ENCODE measurements at regions not wholly inside any gene's neighbourhood (a gene's known extent, or its start where the extent isn't known, plus 50 kb on each side); places are given as distances from the start of the nearest gene placed in this dataset.

DNA sequence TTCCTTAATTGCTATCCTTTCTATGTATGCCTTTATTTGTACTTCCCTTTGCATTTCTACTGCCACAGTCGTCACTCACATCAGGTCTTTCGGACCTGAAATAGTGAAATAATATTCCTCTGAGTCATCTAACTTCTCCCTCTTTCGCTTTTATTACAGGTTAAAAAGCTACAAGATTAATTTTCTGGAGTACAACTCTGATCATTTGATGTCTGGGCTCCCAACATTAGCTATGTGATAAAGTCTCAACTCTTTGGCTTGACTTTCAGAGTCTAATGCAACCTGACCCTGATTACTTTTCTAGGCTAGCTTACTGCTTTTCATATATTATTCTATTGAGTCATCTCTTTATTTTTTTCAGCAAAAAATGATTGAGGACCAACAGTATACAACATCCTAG lies 638.8 kb upstream of the WWC1 start:
- no peaks in the 10 kb centered on the region for H3K27me3 Mint-ChIP-seq (ENCODE audit: low read depth in 3 of 3)
- H3K36me3 Mint-ChIP-seq = no peaks in the 10 kb centered on the region
- DNase-seq = no peak
- H3K27ac Mint-ChIP-seq = no peak overlapping the region
- H3K4me3 Mint-ChIP-seq = no peak overlapping the region
- H3K9me3 Mint-ChIP-seq = peaks cover 0 to 10% (median under 1%) of the 10 kb centered on the region in 6 donors
- H3K4me1 Mint-ChIP-seq = no peaks in the 10 kb centered on the region

DNA sequence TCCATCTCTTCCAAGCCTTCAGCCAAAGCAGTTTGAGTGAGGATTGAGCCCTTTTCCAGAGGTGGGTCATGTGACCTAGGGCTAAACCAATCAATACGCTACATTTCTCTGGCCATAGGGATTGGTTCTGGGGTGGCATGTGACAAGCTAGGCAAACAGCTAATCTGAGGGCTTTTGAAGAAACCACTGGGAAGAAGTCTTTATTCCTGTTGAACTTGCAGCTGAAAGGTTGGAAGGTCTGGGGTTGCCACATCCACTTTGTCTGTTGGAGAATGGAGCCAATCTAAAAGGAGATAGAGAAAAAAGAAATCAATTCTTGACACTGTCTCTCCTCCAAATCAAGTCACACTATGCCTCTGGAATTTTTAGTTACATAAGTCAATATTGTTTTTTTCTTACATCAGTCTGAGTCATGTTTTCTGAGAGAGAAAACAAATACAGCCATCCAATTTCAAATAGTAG lies 637.8 kb upstream of the WWC1 start:
- H3K4me1 Mint-ChIP-seq = no peaks in the 10 kb centered on the region
- no peak overlapping the region for H3K4me3 Mint-ChIP-seq
- H3K27me3 Mint-ChIP-seq (ENCODE audit: low read depth in 3 of 3) = no peaks in the 10 kb centered on the region
- no peak overlapping the region for H3K27ac Mint-ChIP-seq
- DNase-seq = no peak
- no peaks in the 10 kb centered on the region for H3K36me3 Mint-ChIP-seq
- peaks cover 0 to 10% (median under 1%) of the 10 kb centered on the region in 6 donors for H3K9me3 Mint-ChIP-seq

DNA sequence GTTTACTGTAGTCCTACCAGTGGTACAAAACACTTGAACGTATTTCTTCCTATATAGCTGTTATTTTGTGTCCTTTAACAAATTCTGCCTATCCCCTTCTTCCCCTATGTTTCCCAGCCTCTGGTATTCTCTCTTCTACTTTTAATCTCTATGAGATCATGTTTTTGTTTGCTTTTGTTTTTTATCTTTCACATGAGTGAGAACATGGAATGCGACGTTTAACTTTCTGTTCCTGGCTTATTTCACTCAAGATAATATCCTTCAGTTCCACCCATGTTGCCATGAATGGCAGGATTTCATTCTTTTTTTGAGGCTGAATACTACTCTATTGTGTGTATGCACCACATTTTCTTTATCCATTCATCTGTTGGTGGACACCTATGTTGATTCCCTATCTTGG lies 634.4 kb upstream of the WWC1 start:
- no peak overlapping the region for H3K4me3 Mint-ChIP-seq
- H3K9me3 Mint-ChIP-seq = peaks cover 0 to 6% (median 0%) of the 10 kb centered on the region in 6 donors
- H3K27me3 Mint-ChIP-seq (ENCODE audit: low read depth in 3 of 3) = no peaks in the 10 kb centered on the region
- H3K36me3 Mint-ChIP-seq = no peaks in the 10 kb centered on the region
- no peak for DNase-seq
- H3K27ac Mint-ChIP-seq = no peak overlapping the region
- H3K4me1 Mint-ChIP-seq = no peaks in the 10 kb centered on the region

GRCh38 chr5:167658889-167659288 lies 632.6 kb upstream of the WWC1 start:
- Mint-ChIP-seq H3K27ac (no peak overlapping the region), H3K4me1 (no peaks in the 10 kb centered on the region), H3K4me3 (no peak overlapping the region), H3K36me3 (no peaks in the 10 kb centered on the region), H3K9me3 (peaks cover 0 to 2% (median 0%) of the 10 kb centered on the region in 6 donors), H3K27me3 (ENCODE audit: low read depth in 3 of 3) (no peaks in the 10 kb centered on the region)
- no peak for DNase-seq

- no peaks in the 10 kb centered on the region for H3K4me1 Mint-ChIP-seq
- DNase-seq = no peak
- H3K36me3 Mint-ChIP-seq = no peaks in the 10 kb centered on the region
- H3K4me3 Mint-ChIP-seq = no peak overlapping the region
- peaks cover 0 to 3% (median 0%) of the 10 kb centered on the region in 6 donors for H3K9me3 Mint-ChIP-seq
- H3K27ac Mint-ChIP-seq = no peak overlapping the region
- H3K27me3 Mint-ChIP-seq (ENCODE audit: low read depth in 3 of 3) = no peaks in the 10 kb centered on the region
Observed at GRCh38 chr5:167661605-167662004, 629.8 kb upstream of the WWC1 start.

DNA sequence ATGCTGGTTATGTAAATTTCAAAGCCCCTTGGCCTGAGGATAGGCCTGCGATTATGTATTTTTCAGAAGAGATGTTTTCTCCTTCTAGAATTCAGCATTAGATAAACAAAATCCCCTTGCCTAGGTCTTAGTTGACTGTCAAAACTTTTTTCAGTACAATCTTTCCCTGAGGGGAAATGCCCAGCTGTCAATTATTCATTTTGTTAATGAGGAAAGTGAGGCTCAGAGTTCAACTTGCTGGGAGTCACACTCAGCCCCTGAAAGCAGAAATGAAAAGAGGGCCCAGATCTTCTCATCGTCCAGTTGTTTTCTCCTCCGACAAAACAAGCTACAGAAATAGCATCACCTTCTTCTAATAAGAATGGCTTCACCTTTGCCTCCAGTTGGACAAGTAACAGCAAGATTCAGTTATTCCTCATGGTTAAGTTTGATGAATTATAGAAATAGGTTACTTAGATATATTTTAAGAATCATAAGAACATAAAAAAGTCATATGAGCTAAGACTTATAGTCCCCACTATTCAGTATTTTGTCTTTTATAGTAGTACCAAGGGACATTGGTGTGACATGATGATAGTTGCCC lies 627.1 kb upstream of the WWC1 start:
- no peaks in the 10 kb centered on the region for H3K36me3 Mint-ChIP-seq
- H3K4me1 Mint-ChIP-seq = no peaks in the 10 kb centered on the region
- H3K27me3 Mint-ChIP-seq (ENCODE audit: low read depth in 3 of 3) = no peaks in the 10 kb centered on the region
- H3K27ac Mint-ChIP-seq = no peak overlapping the region
- H3K4me3 Mint-ChIP-seq = no peak overlapping the region
- DNase-seq = no peak
- H3K9me3 Mint-ChIP-seq = peaks cover 0 to 3% (median 0%) of the 10 kb centered on the region in 6 donors

DNA sequence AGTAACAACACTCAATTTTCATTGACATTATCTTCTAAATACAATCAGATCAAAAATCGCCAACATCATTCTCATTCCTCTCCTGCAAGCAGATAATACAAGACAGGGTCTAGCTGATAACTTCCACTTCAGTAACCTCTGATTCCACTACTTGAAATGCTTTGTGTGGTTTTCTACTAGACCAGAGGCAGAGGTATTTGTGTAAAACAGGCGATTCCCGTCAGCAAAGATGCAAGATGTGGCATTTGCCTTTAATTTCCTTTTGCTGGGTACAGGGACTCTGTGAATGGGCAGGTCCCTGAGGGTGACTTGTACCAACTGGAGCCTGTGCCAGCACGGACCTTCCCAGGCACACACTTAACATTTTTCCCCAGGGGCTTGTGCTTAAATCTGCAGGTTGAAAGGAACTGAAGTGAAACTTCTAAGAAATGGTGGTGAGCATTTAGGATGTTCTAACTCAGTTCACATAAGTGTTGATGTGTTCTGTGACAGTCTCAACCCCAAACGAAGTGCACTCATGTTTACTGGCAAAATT lies 625.5 kb upstream of the WWC1 start:
- no peak overlapping the region for H3K4me3 Mint-ChIP-seq
- no peaks in the 10 kb centered on the region for H3K36me3 Mint-ChIP-seq
- no peaks in the 10 kb centered on the region for H3K27me3 Mint-ChIP-seq (ENCODE audit: low read depth in 3 of 3)
- no peak for DNase-seq
- H3K4me1 Mint-ChIP-seq = no peaks in the 10 kb centered on the region
- H3K27ac Mint-ChIP-seq = no peak overlapping the region
- peaks cover 0 to 3% (median 0%) of the 10 kb centered on the region in 6 donors for H3K9me3 Mint-ChIP-seq

DNA sequence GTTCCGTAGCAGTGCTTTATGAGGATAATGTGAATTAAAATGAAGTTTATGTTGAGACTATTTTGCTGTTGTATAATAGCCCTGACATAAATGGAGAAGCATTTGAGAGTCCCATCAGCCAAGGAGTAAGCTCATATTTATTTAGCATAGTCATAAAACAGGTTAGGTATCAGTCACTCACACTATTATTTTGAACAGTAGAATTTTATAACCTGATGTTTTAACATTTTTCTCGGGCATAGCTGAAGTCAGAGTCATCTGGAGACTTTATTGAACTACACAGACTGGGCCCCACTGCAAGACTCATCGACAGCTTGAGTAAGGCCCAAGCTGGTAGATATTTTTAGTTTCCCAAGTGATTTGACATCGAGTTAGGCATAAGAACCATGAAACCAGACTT lies 620.3 kb upstream of the WWC1 start:
- Mint-ChIP-seq H3K4me1 (no peaks in the 10 kb centered on the region), H3K4me3 (no peak overlapping the region), H3K36me3 (no peaks in the 10 kb centered on the region), H3K27ac (no peak overlapping the region), H3K27me3 (ENCODE audit: low read depth in 3 of 3) (no peaks in the 10 kb centered on the region), H3K9me3 (peaks cover 0 to 6% (median under 1%) of the 10 kb centered on the region in 6 donors)
- no peak for DNase-seq

- H3K36me3 Mint-ChIP-seq = no peaks in the 10 kb centered on the region
- no peak overlapping the region for H3K4me3 Mint-ChIP-seq
- H3K27me3 Mint-ChIP-seq (ENCODE audit: low read depth in 3 of 3) = peaks cover 0 to 2% (median 0%) of the 10 kb centered on the region in 3 donors
- no peaks in the 10 kb centered on the region for H3K4me1 Mint-ChIP-seq
- peaks cover 0 to 10% (median 3%) of the 10 kb centered on the region in 6 donors for H3K9me3 Mint-ChIP-seq
- no peak overlapping the region for H3K27ac Mint-ChIP-seq
- no peak for DNase-seq
Observed at GRCh38 chr5:167673942-167674341, 617.5 kb upstream of the WWC1 start.

- H3K36me3 Mint-ChIP-seq = no peaks in the 10 kb centered on the region
Observed at GRCh38 chr5:167678481-167678880, 613.0 kb upstream of the WWC1 start.

DNA sequence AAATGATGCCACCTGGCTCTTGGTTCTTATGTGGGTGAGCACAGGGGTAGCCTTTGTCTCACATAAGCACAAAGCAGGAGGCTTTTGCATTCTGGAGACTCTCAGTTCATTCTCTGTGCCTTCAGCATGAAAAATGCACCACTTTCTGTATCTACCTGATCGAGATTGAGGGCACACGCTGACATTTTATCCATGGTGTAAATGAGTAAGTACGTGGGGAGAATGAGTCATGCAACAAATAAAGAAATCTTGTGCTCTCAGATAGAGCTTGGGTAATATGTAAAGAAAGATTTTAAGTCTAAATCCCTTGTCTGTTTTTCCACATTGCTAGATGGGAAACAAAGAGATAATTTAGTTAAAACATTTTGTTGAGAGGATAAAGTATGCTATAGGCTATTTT lies 607.2 kb upstream of the WWC1 start:
- H3K36me3 Mint-ChIP-seq = no peaks in the 10 kb centered on the region
- H3K27me3 Mint-ChIP-seq (ENCODE audit: low read depth in 3 of 3) = peaks cover 0 to 3% (median 0%) of the 10 kb centered on the region in 3 donors
- H3K4me1 Mint-ChIP-seq = no peaks in the 10 kb centered on the region
- H3K9me3 Mint-ChIP-seq = peaks cover 0 to 10% (median 5%) of the 10 kb centered on the region in 6 donors
- H3K4me3 Mint-ChIP-seq = no peak overlapping the region
- DNase-seq = no peak
- H3K27ac Mint-ChIP-seq = no peak overlapping the region

More at GRCh38 chr5:167678481-167678880, 613.0 kb upstream of the WWC1 start:
- H3K4me3 Mint-ChIP-seq = no peak overlapping the region
- H3K9me3 Mint-ChIP-seq = peaks cover 0 to 10% (median 4%) of the 10 kb centered on the region in 6 donors
- no peak overlapping the region for H3K27ac Mint-ChIP-seq
- no peak for DNase-seq
- peaks cover 0 to 2% (median 0%) of the 10 kb centered on the region in 3 donors for H3K27me3 Mint-ChIP-seq (ENCODE audit: low read depth in 3 of 3)
- no peaks in the 10 kb centered on the region for H3K4me1 Mint-ChIP-seq

GRCh38 chr5:167688341-167689130 lies 602.9 kb upstream of the WWC1 start:
- no peaks in the 10 kb centered on the region for H3K4me1 Mint-ChIP-seq
- H3K9me3 Mint-ChIP-seq = peaks cover 0 to 14% (median 3%) of the 10 kb centered on the region in 6 donors
- no peak overlapping the region for H3K27ac Mint-ChIP-seq
- H3K36me3 Mint-ChIP-seq = no peaks in the 10 kb centered on the region
- peaks cover 0 to 5% (median 2%) of the 10 kb centered on the region in 3 donors for H3K27me3 Mint-ChIP-seq (ENCODE audit: low read depth in 3 of 3)
- no peak overlapping the region for H3K4me3 Mint-ChIP-seq
- no peak for DNase-seq

- H3K27ac Mint-ChIP-seq = no peak overlapping the region
- no peaks in the 10 kb centered on the region for H3K4me1 Mint-ChIP-seq
- H3K27me3 Mint-ChIP-seq (ENCODE audit: low read depth in 3 of 3) = peaks cover 2 to 4% (median 2%) of the 10 kb centered on the region in 3 donors
- H3K9me3 Mint-ChIP-seq = peaks cover 0 to 9% (median 3%) of the 10 kb centered on the region in 6 donors
- no peaks in the 10 kb centered on the region for H3K36me3 Mint-ChIP-seq
- H3K4me3 Mint-ChIP-seq = no peak overlapping the region
- DNase-seq = no peak
Observed at GRCh38 chr5:167694325-167695147, 596.9 kb upstream of the WWC1 start.
